ENCODE measurements at regions not wholly inside any gene's neighbourhood (a gene's known extent, or its start where the extent isn't known, plus 50 kb on each side); places are given as distances from the start of the nearest gene placed in this dataset.

DNA sequence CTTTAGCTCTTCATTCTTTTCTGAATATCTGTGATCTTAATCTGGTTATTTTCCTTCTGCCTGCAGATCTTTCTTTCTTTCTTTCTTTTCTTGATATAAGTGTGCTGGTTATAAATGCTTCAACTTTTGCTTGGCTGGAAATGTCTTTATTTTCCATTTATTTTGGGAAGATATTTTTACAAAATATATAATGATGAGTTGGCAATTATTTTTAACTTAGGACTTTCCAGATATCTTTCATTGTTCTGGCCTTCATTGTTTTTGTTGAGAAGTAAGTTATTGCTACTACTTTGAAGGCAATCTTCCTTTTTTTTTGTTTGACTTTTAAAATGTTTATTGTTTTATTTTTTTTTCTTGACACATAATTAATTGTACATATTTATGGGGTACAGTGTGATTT, 75.3 kb downstream of the ZNF503 start:
- intact Hi-C loops (cut with micrococcal nuclease) = no loop called here
- Histone ChIP-seq H3K9ac (ENCODE audit: low read length) (no peak overlapping the region), H3K36me3 (replicated peaks in 1 of 2; ENCODE audit: control extremely low read depth in 1 of 2, control insufficient read depth in 1 of 2, extremely low read depth in 1 of 2, insufficient read depth in 2 of 2, low read length in 1 of 2) (no peaks in the 10 kb centered on the region), H3K27me3 (replicated peaks in 1 of 4; ENCODE audit: control extremely low read depth in 1 of 4, control insufficient read depth in 3 of 4, insufficient read depth in 4 of 4, low read length in 3 of 4) (peaks cover 0 to 4% (median 1%) of the 10 kb centered on the region in 4 experiments), H3K79me2 (ENCODE audit: control insufficient read depth, insufficient read depth, low read length) (no peaks in the 10 kb centered on the region), H3K27ac (ENCODE audit: low read length in 2 of 2) (no peak overlapping the region), H3K9me3 (ENCODE audit: control extremely low read depth in 1 of 3, control insufficient read depth in 2 of 3, insufficient read depth in 1 of 3, low read length in 2 of 3) (peaks cover 0 to 7% (median under 1%) of the 10 kb centered on the region in 3 donors), H3K4me3 (ENCODE audit: control extremely low read depth in 1 of 5, extremely low read depth in 1 of 5, insufficient read depth in 1 of 5, low read depth in 2 of 5, low read length in 4 of 5) (no peak overlapping the region), H3K4me1 (ENCODE audit: control insufficient read depth in 2 of 2, insufficient read depth in 2 of 2, low read length in 2 of 2) (no peaks in the 10 kb centered on the region), H2AFZ (ENCODE audit: insufficient read depth, low read depth, low read length, poor library complexity, severe bottlenecking) (no peak overlapping the region), H3K4me2 (replicated peaks; ENCODE audit: low read depth, low read length, poor library complexity, severe bottlenecking) (no peak overlapping the region), H4K20me1 (ENCODE audit: control insufficient read depth, insufficient read depth, low read length, poor library complexity, severe bottlenecking) (no peaks in the 10 kb centered on the region)
- H3K9me3 Mint-ChIP-seq (ENCODE audit: insufficient read depth) = peaks cover 4% of the 10 kb centered on the region
- CTCF ChIA-PET = no interaction called here
- H3K27ac Mint-ChIP-seq = no peak overlapping the region
- no peak overlapping the region for H3K4me3 Mint-ChIP-seq
- ATAC-seq (ENCODE audit: low read depth) (no peak), DNase-seq (no peak)
- H3K27me3 Mint-ChIP-seq = peaks cover 25% of the 10 kb centered on the region
- TF ChIP-seq, protein P1, sequence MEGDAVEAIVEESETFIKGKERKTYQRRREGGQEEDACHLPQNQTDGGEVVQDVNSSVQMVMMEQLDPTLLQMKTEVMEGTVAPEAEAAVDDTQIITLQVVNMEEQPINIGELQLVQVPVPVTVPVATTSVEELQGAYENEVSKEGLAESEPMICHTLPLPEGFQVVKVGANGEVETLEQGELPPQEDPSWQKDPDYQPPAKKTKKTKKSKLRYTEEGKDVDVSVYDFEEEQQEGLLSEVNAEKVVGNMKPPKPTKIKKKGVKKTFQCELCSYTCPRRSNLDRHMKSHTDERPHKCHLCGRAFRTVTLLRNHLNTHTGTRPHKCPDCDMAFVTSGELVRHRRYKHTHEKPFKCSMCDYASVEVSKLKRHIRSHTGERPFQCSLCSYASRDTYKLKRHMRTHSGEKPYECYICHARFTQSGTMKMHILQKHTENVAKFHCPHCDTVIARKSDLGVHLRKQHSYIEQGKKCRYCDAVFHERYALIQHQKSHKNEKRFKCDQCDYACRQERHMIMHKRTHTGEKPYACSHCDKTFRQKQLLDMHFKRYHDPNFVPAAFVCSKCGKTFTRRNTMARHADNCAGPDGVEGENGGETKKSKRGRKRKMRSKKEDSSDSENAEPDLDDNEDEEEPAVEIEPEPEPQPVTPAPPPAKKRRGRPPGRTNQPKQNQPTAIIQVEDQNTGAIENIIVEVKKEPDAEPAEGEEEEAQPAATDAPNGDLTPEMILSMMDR (IDR thresholded peaks at IDR 0.05) = no peak
- TF ChIP-seq EZH2 (IDR thresholded peaks at IDR 0.05; ENCODE audit: borderline replicate concordance, insufficient read depth, low read depth, low read length, poor library complexity, severe bottlenecking) = no peak
- POLR2A ChIA-PET = no interaction called here
- H3K4me1 Mint-ChIP-seq = no peaks in the 10 kb centered on the region

DNA sequence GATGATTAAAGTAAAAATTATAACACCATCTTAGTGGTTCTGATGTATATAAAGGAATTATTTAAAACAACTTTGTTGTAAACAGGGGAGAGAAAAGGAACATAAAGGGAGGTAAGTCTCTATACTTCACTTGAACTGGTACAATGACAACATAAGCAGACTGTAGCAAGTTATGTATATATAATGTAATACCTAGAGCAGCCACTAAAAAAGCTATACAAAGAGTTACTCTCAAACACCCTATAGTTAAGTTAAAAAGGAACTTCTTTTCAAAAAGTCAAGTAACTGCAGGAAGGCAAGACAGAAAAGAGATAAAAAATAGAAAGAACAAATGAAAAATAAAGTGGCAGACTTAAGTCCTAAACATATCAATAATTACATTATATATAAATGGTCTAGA, 82.3 kb downstream of the ZNF503 start:
- CTCF ChIA-PET = no interaction called here
- ATAC-seq (ENCODE audit: low read depth) (no peak), DNase-seq (no peak)
- intact Hi-C loops (cut with micrococcal nuclease) = no loop called here
- peaks cover 0 to 28% (median 11%) of the 10 kb centered on the region in 3 donors for H3K9me3 ChIP-seq (ENCODE audit: control extremely low read depth in 1 of 3, control insufficient read depth in 2 of 3, insufficient read depth in 1 of 3, low read length in 2 of 3)
- H3K4me1 ChIP-seq (ENCODE audit: control insufficient read depth in 2 of 2, insufficient read depth in 2 of 2, low read length in 2 of 2) = no peaks in the 10 kb centered on the region
- no peak overlapping the region for H3K27ac Mint-ChIP-seq
- no peak overlapping the region for H3K4me3 Mint-ChIP-seq
- H3K27ac ChIP-seq (ENCODE audit: low read length in 2 of 2) = no peak overlapping the region
- no peaks in the 10 kb centered on the region for H3K27me3 ChIP-seq (replicated peaks in 1 of 4; ENCODE audit: control extremely low read depth in 1 of 4, control insufficient read depth in 3 of 4, insufficient read depth in 4 of 4, low read length in 3 of 4)
- no peak overlapping the region for H3K4me3 ChIP-seq (ENCODE audit: control extremely low read depth in 1 of 5, extremely low read depth in 1 of 5, insufficient read depth in 1 of 5, low read depth in 2 of 5, low read length in 4 of 5)
- POLR2A ChIA-PET = no interaction called here
- no peaks in the 10 kb centered on the region for H3K79me2 ChIP-seq (ENCODE audit: control insufficient read depth, insufficient read depth, low read length)
- H3K9ac ChIP-seq (ENCODE audit: low read length) = no peak overlapping the region
- H3K4me2 ChIP-seq (replicated peaks; ENCODE audit: low read depth, low read length, poor library complexity, severe bottlenecking) = no peak overlapping the region
- H3K27me3 Mint-ChIP-seq = peaks cover 3% of the 10 kb centered on the region
- H4K20me1 ChIP-seq (ENCODE audit: control insufficient read depth, insufficient read depth, low read length, poor library complexity, severe bottlenecking) = no peaks in the 10 kb centered on the region
- H3K4me1 Mint-ChIP-seq = no peaks in the 10 kb centered on the region
- no peak overlapping the region for H2AFZ ChIP-seq (ENCODE audit: insufficient read depth, low read depth, low read length, poor library complexity, severe bottlenecking)
- H3K36me3 ChIP-seq (replicated peaks in 1 of 2; ENCODE audit: control extremely low read depth in 1 of 2, control insufficient read depth in 1 of 2, extremely low read depth in 1 of 2, insufficient read depth in 2 of 2, low read length in 1 of 2) = no peaks in the 10 kb centered on the region
- peaks cover 19% of the 10 kb centered on the region for H3K9me3 Mint-ChIP-seq (ENCODE audit: insufficient read depth)
- TF ChIP-seq, protein P1 (IDR thresholded peaks at IDR 0.05) = no peak
- no peak for TF ChIP-seq EZH2 (IDR thresholded peaks at IDR 0.05; ENCODE audit: borderline replicate concordance, insufficient read depth, low read depth, low read length, poor library complexity, severe bottlenecking)
